Osteoblast (primary cell): ENCODE measurements at regions not wholly inside any gene's neighbourhood (a gene's known extent, or its start where the extent isn't known, plus 50 kb on each side); places are given as distances from the start of the nearest gene placed in this dataset.

Experiments
- DNase-seq: peaks from one replicate; pipeline ENCODE4 v3.0.0; 2011; ENCODE audit warnings: low spot score, mixed read lengths; ENCODE audit not compliant: insufficient read length; ENCODE audit errors: missing footprints
- H2AFZ ChIP-seq: 2 replicates; pipeline ENCODE4 v1.6.0; 2011; ENCODE audit warnings: mild to moderate bottlenecking, low read length
- H3K27ac ChIP-seq: 2 replicates; pipeline ENCODE4 v1.5.1; 2011; ENCODE audit warnings: mild to moderate bottlenecking, low read depth, low read length, moderate library complexity
- H3K27me3 ChIP-seq: 2 replicates; pipeline ENCODE4 v1.6.0; 2012; ENCODE audit warnings: mild to moderate bottlenecking, control low read depth, inconsistent platforms, low read length, moderate library complexity; ENCODE audit not compliant: insufficient read depth
- H3K36me3 ChIP-seq: 2 replicates; pipeline ENCODE4 v1.5.1; 2011; ENCODE audit warnings: mild to moderate bottlenecking, low read length, control low read depth, moderate library complexity; ENCODE audit not compliant: insufficient read depth
- H3K4me1 ChIP-seq: 2 replicates; pipeline ENCODE4 v1.5.1; 2011; ENCODE audit warnings: mild to moderate bottlenecking, low read length, control low read depth, moderate library complexity; ENCODE audit not compliant: insufficient read depth
- H3K4me2 ChIP-seq: 2 replicates; pipeline ENCODE4 v1.6.0; 2011; ENCODE audit warnings: mild to moderate bottlenecking, low read length; ENCODE audit not compliant: insufficient read depth
- H3K4me3 ChIP-seq: fragments of 200-600 bp; sonication (generic); 3 replicates; pipeline ENCODE4 v1.5.1; 2012; ENCODE audit warnings: mild to moderate bottlenecking, low read length, inconsistent platforms; ENCODE audit not compliant: insufficient read depth
- H3K79me2 ChIP-seq: 2 replicates; pipeline ENCODE4 v1.6.0; 2012; ENCODE audit warnings: mild to moderate bottlenecking, low read length, control low read depth, inconsistent platforms; ENCODE audit not compliant: insufficient read depth
- H3K9me3 ChIP-seq: 2 replicates; pipeline ENCODE4 v1.5.1; 2011; ENCODE audit warnings: low read depth, low read length, control low read depth
- H4K20me1 ChIP-seq: 2 replicates; pipeline ENCODE4 v1.6.0; 2012; ENCODE audit warnings: mild to moderate bottlenecking, low read length, control low read depth; ENCODE audit not compliant: insufficient read depth
- CTCF ChIP-seq: IDR thresholded peaks from 2 replicates; pipeline ENCODE4 v1.5.1; 2011; ENCODE audit warnings: mild to moderate bottlenecking, low read depth, low read length, moderate library complexity; ENCODE audit errors: extremely low read depth

GRCh38 chr19:34033880-34034279, 138.4 kb upstream of the LSM14A start:
- Histone ChIP-seq H3K9me3 (no peaks in the 10 kb centered on the region), H3K4me1 (no peaks in the 10 kb centered on the region), H3K27ac (no peak overlapping the region), H2AFZ (no peak overlapping the region), H3K27me3 (peaks cover 2% of the 10 kb centered on the region), H3K4me2 (no peak overlapping the region), H3K4me3 (no peak overlapping the region), H3K79me2 (no peaks in the 10 kb centered on the region), H3K36me3 (no peaks in the 10 kb centered on the region), H4K20me1 (no peaks in the 10 kb centered on the region)
- no peak for DNase-seq
- TF ChIP-seq CTCF, result no peak

- no peak for DNase-seq
- H3K36me3 ChIP-seq, result no peaks in the 10 kb centered on the region
- H2AFZ ChIP-seq, result no peak overlapping the region
- H3K4me2 ChIP-seq, result no peak overlapping the region
- no peak for TF ChIP-seq CTCF
- H3K79me2 ChIP-seq, result no peaks in the 10 kb centered on the region
- H3K27me3 ChIP-seq, result peaks cover 2% of the 10 kb centered on the region
- H3K9me3 ChIP-seq, result no peaks in the 10 kb centered on the region
- H3K27ac ChIP-seq, result no peak overlapping the region
- no peaks in the 10 kb centered on the region for H4K20me1 ChIP-seq
- H3K4me3 ChIP-seq, result no peak overlapping the region
- H3K4me1 ChIP-seq, result no peaks in the 10 kb centered on the region
Measured at GRCh38 chr19:34034318-34034846, 137.9 kb upstream of the LSM14A start.

GRCh38 chr19:34041925-34042521, 130.3 kb upstream of the LSM14A start:
- Histone ChIP-seq H3K79me2 (no peaks in the 10 kb centered on the region), H3K36me3 (no peaks in the 10 kb centered on the region), H3K4me1 (no peaks in the 10 kb centered on the region), H4K20me1 (no peaks in the 10 kb centered on the region), H3K27me3 (peaks cover 4% of the 10 kb centered on the region), H3K9me3 (no peaks in the 10 kb centered on the region), H3K27ac (no peak overlapping the region), H3K4me3 (no peak overlapping the region), H3K4me2 (no peak overlapping the region), H2AFZ (peak overlapping the region; percentile 66)
- peak; percentile 98 for TF ChIP-seq CTCF
- DNase-seq, result peak; percentile 86

- Histone ChIP-seq H3K27ac (no peak overlapping the region), H3K79me2 (no peaks in the 10 kb centered on the region), H4K20me1 (no peaks in the 10 kb centered on the region), H3K4me2 (no peak overlapping the region), H3K4me1 (no peaks in the 10 kb centered on the region), H3K4me3 (no peak overlapping the region), H2AFZ (no peak overlapping the region), H3K27me3 (peaks cover 4% of the 10 kb centered on the region), H3K9me3 (no peaks in the 10 kb centered on the region), H3K36me3 (no peaks in the 10 kb centered on the region)
- DNase-seq, result no peak
- TF ChIP-seq CTCF, result no peak
Measured at GRCh38 chr19:34044021-34044420, 128.3 kb upstream of the LSM14A start.
